Mucosa of descending colon (tissue), 3 donors: ENCODE measurements at regions not wholly inside any gene's neighbourhood (a gene's known extent, or its start where the extent isn't known, plus 50 kb on each side); places are given as distances from the start of the nearest gene placed in this dataset.

ENCODE experiments used
- ATAC-seq: fragments of 200-7000 bp; cut with Tn5 transposase; one replicate; pipeline ENCODE4 v1.9.1; 2020; ENCODE audit warnings: mild to moderate bottlenecking, moderate library complexity
- DNase-seq, 3 donors: peaks; one replicate each; pipeline ENCODE4 v3.0.0-alpha.2; 2020
- H3K36me3 ChIP-seq: fragments of 200-600 bp; one replicate; pipeline ENCODE4 v1.8.0; 2021; ENCODE audit warnings: low read depth, mild to moderate bottlenecking
- H3K4me1 ChIP-seq: fragments of 200-600 bp; one replicate; pipeline ENCODE4 v1.8.0; 2021; ENCODE audit warnings: low read depth, mild to moderate bottlenecking
- H3K4me3 ChIP-seq: fragments of 200-600 bp; one replicate; pipeline ENCODE4 v1.8.0; 2021; ENCODE audit warnings: mild to moderate bottlenecking
- H3K9me3 ChIP-seq: fragments of 200-600 bp; one replicate; pipeline ENCODE4 v1.8.0; 2021; ENCODE audit warnings: mild to moderate bottlenecking
- CTCF ChIP-seq: fragments of 200-600 bp; IDR thresholded peaks from one replicate; pipeline ENCODE4 v1.8.0; 2022; ENCODE audit warnings: antibody characterized with exemption, mild to moderate bottlenecking
- intact Hi-C, 2 donors: fragments of 100-400 bp; cut with DNase I in 1 of 2; cut with micrococcal nuclease in 1 of 2; formaldehyde crosslinking; loops; one replicate each; pipeline versions ENCODE4 v1.11.0 to v1.11.1; 2022; cut with DNase I, micrococcal nuclease
- donor health status: DM: no; HTN: no; CAD: no; lungs with moderate emphysema.
- donor health status: DM: no; HTN: no; CAD: no.
- donor health status: DM: no; HTN: yes; CAD: no.

DNA sequence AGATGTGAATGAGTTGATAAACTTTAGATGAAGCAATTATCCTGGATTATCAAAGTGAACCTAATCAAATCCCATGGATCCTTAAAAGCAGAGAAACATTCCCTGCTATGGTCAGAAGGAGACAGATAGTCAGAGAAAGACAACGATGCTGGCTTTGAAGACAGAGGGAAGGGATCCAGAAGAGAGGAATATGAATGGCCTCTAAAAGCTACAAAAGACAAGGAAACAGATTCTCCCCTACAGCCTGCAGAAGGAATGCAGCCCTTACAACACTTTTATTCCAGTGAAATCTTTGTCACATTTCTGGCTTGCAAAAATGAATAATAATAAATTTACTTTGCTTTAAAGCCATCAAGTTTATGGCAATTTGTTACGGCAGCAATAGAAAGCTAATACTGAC lies 1164.2 kb downstream of the PCDH17 start:
- TF ChIP-seq CTCF = no peak
- intact Hi-C loops = no loop called here

GRCh38 chr13:58804832-58805231 lies 1173.3 kb downstream of the PCDH17 start:
- DNase-seq (no peak), ATAC-seq (no peak)
- Histone ChIP-seq H3K4me3 (no peak overlapping the region), H3K36me3 (no peaks in the 10 kb centered on the region), H3K9me3 (peaks cover 13% of the 10 kb centered on the region), H3K4me1 (no peaks in the 10 kb centered on the region)
- intact Hi-C loops = no loop called here
- TF ChIP-seq CTCF = no peak

More for the DNA sequence above, 1164.2 kb downstream of the PCDH17 start:
- no peak overlapping the region for H3K4me3 ChIP-seq
- no peaks in the 10 kb centered on the region for H3K4me1 ChIP-seq
- ATAC-seq = no peak
- no peak for DNase-seq
- H3K36me3 ChIP-seq = no peaks in the 10 kb centered on the region
- peaks cover 36% of the 10 kb centered on the region for H3K9me3 ChIP-seq

DNA sequence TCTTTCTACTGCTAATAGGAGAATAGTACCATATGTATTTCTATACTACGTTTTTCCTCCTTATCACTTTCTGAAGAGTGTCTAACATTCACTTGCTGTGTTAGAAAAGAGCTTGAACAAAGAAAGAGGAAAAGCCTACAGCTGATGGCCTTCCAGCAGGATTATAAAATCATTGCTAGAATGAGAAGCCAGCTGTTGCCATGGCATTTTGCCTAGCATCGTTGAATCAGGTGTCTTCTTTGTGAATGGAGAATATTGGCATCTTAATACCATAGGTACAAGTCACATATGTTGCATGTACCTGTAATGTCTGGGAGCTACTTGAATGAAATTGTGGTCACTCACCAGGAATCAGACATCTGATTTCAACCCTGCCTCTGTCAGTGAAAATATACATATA lies 1174.9 kb downstream of the PCDH17 start:
- DNase-seq = no peak
- TF ChIP-seq CTCF = no peak
- no peaks in the 10 kb centered on the region for H3K36me3 ChIP-seq
- no peaks in the 10 kb centered on the region for H3K4me1 ChIP-seq
- intact Hi-C loops = no loop called here
- no peak for ATAC-seq
- H3K4me3 ChIP-seq = no peak overlapping the region
- H3K9me3 ChIP-seq = peaks cover 17% of the 10 kb centered on the region

DNA sequence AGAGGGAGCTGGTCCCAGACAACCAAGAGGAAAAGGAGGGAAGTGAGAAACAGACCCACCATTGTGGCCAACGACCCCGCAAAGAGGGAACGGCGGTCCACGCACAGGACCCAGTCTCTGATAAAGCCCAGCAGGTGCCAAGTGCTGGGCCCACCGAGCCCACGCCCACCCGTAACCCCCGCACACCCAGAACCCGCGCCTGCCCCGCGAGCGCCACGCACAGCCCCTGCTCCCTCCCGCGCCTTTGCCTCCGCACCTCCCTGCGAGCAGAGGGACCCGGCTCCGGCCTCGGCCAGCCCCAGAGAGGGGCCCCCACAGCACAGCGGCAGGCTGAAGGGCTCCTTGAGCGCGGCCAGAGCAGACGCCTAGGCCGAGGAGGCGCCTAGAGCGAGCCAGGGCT lies 1192.2 kb downstream of the PCDH17 start:
- Histone ChIP-seq H3K4me3 (no peak overlapping the region), H3K4me1 (no peaks in the 10 kb centered on the region), H3K9me3 (peaks cover 29% of the 10 kb centered on the region), H3K36me3 (no peaks in the 10 kb centered on the region)
- no peak for TF ChIP-seq CTCF
- intact Hi-C loops = no loop called here
- ATAC-seq = no peak
- DNase-seq = no peak

GRCh38 chr13:58827904-58828303 lies 1196.4 kb downstream of the PCDH17 start:
- intact Hi-C loops = no loop called here
- no peak for DNase-seq
- no peak for TF ChIP-seq CTCF
- Histone ChIP-seq H3K4me1 (no peaks in the 10 kb centered on the region), H3K36me3 (no peaks in the 10 kb centered on the region), H3K9me3 (peaks cover 30% of the 10 kb centered on the region), H3K4me3 (no peak overlapping the region)
- ATAC-seq = no peak

DNA sequence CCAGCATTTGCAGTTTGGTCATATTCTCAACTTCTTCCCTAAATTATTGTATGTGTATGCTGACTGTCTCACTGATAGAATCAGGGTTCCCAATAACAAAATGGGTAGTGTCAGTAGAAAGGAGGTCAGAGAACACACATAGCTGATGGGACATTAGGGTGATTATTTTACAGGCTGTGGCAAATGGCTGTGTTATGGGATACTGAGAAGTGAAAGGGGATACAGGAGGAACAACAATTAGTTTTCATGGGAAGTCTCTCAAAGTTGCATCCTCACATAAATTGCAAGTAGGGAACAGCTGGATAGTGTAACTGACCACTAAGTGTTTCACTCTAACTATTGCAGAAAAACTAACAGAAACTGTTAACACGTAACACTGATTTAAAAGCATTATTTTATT lies 1199.3 kb downstream of the PCDH17 start:
- H3K4me3 ChIP-seq = no peak overlapping the region
- TF ChIP-seq CTCF = no peak
- H3K36me3 ChIP-seq = no peaks in the 10 kb centered on the region
- no peak for DNase-seq
- peaks cover 22% of the 10 kb centered on the region for H3K9me3 ChIP-seq
- no peaks in the 10 kb centered on the region for H3K4me1 ChIP-seq
- intact Hi-C loops = no loop called here
- ATAC-seq = no peak
